BLaER1 treated with 17β-estradiol and CSF1 and Interleukin-3, amounts not matched to agents 10 nM and 100 nM (cell line): ENCODE measurements at regions not wholly inside any gene's neighbourhood (a gene's known extent, or its start where the extent isn't known, plus 50 kb on each side); places are given as distances from the start of the nearest gene placed in this dataset.

ENCODE experiments used
- H3K27ac ChIP-seq, 11 experiments: shearing (Covaris generic); formaldehyde crosslinking; 2 replicates each; pipeline ENCODE4 v1.8.1; 2022
- H3K27me3 ChIP-seq, 11 experiments: shearing (Covaris generic); formaldehyde crosslinking; 2 replicates each; pipeline ENCODE4 v1.8.1; 2022
- H3K36me3 ChIP-seq, 11 experiments: shearing (Covaris generic); formaldehyde crosslinking; 2 replicates each; pipeline ENCODE4 v1.8.1; 2022
- H3K4me1 ChIP-seq, 10 experiments: shearing (Covaris generic); formaldehyde crosslinking; 2 replicates each; pipeline ENCODE4 v1.8.1; 2022
- H3K4me2 ChIP-seq, 11 experiments: shearing (Covaris generic); formaldehyde crosslinking; 2 replicates each; pipeline ENCODE4 v1.8.1; 2022
- H3K4me3 ChIP-seq, 10 experiments: shearing (Covaris generic); formaldehyde crosslinking; 2 replicates each; pipeline ENCODE4 v1.8.1; 2022
- H3K9ac ChIP-seq, 11 experiments: shearing (Covaris generic); formaldehyde crosslinking; 2 replicates each; pipeline ENCODE4 v1.8.1; 2022
- H3K9me3 ChIP-seq, 11 experiments: shearing (Covaris generic); formaldehyde crosslinking; replicated peaks in 1 of 11; 2 replicates each; pipeline ENCODE4 v1.8.1; 2022
- H4K20me1 ChIP-seq, 11 experiments: shearing (Covaris generic); formaldehyde crosslinking; 2 replicates each; pipeline ENCODE4 v1.8.1; 2022
- Cebpa-rat ChIP-seq, 11 experiments: shearing (Covaris generic); IDR thresholded peaks; 2 replicates each; pipeline ENCODE4 v1.8.1; 2022

DNA sequence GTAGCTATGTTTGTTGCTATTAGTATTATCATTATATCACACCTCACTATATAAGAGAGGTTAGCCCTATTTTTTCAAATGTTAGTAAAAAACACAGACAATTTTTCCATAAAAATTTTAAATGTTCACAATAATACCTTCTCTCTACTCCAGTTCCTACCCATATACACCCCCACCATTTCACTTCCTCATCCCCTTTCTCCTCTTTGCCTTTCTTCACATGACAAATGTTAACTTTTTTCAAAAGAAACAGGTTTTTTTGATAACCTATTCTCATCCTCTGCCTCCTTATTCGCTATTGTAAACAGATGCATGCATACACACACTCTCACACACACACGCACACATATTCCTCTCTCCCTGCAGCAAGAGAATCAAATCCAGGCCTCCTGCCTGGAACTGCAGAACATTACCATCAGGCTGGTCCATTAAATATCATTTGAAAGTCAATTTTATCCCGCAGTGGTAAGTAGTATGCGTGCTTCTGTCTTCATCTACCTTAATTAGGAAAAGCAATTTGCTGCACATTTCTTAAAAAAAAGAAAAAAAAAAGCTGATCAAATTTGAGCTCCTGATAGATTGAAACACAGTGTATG lies 55.5 kb downstream of the MID1IP1 start:
- H3K9me3 ChIP-seq = peaks cover 0 to 4% (median 3%) of the 10 kb centered on the region in 11 experiments; a peak in 6 of 22 replicates
- TF ChIP-seq Cebpa-rat (IDR thresholded peaks at IDR 0.05) = no peak
- H3K4me3 ChIP-seq = no peak overlapping the region
- 0 out of 22 replicates have a peak overlapping the region, but pooled peaks of 2 of the 11 experiments have one; percentile 4 to 23 for H3K4me2 ChIP-seq
- H3K27ac ChIP-seq = no peak overlapping the region
- H3K27me3 ChIP-seq = no peaks in the 10 kb centered on the region
- H3K36me3 ChIP-seq = no peaks in the 10 kb centered on the region
- H4K20me1 ChIP-seq = no peaks in the 10 kb centered on the region
- H3K9ac ChIP-seq = no peak overlapping the region
- peaks cover 0 to 13% (median 0%) of the 10 kb centered on the region in 10 experiments; a peak in 4 of 20 replicates for H3K4me1 ChIP-seq

DNA sequence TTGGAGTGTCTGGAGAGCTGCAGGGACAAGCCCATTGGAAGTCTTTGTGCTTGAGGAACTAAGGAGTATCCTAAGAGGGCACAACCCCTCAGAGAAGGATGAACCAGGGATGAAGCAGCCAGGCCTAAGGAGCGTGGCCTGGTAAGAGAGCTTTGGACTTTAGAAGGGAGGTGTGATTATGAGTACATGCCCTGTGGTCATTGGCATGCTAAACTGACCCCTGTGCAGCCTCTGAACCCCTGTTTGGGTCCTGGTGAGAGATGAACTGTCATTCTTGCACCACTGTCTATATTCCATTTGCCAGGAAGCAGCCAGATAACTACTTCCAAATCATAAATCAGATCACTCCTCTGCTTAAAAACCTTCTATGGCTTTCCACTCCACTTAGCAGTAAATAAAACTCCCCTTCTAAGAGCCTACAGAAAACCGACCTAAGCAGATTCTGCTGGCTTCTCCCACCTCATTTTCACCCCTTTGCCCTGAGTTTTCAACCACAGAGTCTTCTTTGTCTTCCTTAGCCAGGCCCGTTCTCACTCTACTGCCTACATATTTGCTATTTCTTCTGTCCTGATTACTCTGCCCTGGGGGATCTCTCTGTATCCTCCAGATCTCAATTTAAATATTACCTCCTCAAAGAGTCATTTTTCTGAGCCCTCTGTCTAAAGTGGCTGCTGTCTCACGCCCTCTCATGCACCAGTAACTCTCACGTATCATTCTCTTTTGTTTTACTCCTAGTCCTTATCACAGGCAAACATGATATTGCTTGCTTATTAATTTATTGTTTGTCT lies 56.7 kb downstream of the MID1IP1 start:
- Histone ChIP-seq H3K9me3 (no peaks in the 10 kb centered on the region), H3K27ac (no peak overlapping the region)

DNA sequence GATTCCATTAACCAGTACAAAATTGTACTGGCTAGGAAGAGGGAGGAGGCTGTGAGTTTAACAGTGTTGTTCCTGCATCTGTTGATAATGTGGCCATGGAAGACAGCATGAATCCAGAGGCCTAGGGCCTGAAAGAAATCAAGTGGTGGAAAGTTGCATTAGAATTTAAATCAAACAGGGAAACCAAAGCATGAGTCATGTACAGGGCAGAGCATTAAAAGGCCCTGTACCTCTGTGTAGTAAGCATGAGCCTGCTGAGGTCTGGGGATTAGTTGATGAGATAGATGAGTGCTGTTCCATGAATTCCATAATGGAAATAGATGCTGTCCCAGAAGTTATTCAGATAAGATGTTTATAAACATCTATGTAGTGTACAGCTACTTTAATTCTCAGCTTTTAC lies 58.3 kb downstream of the MID1IP1 start:
- no peak overlapping the region for H3K27ac ChIP-seq
- no peak for TF ChIP-seq Cebpa-rat (IDR thresholded peaks at IDR 0.05)
- H3K9me3 ChIP-seq = no peaks in the 10 kb centered on the region
- no peak overlapping the region for H3K4me2 ChIP-seq
- no peaks in the 10 kb centered on the region for H4K20me1 ChIP-seq
- H3K27me3 ChIP-seq = no peaks in the 10 kb centered on the region
- no peak overlapping the region for H3K9ac ChIP-seq
- peaks cover 0 to 21% (median 1%) of the 10 kb centered on the region in 10 experiments; a peak in 5 of 20 replicates for H3K4me1 ChIP-seq
- no peak overlapping the region for H3K4me3 ChIP-seq
- no peaks in the 10 kb centered on the region for H3K36me3 ChIP-seq

More for the DNA sequence above, 56.7 kb downstream of the MID1IP1 start:
- Histone ChIP-seq H3K4me1 (peaks cover 0 to 19% (median 1%) of the 10 kb centered on the region in 10 experiments; a peak in 4 of 20 replicates), H4K20me1 (no peaks in the 10 kb centered on the region), H3K9ac (no peak overlapping the region), H3K27me3 (no peaks in the 10 kb centered on the region), H3K4me3 (no peak overlapping the region), H3K4me2 (peak overlapping the region in 3 of 11 experiments; percentile 2 to 34 (median 23); a peak in 3 of 22 replicates), H3K36me3 (no peaks in the 10 kb centered on the region)
- TF ChIP-seq Cebpa-rat (IDR thresholded peaks at IDR 0.05) = no peak

DNA sequence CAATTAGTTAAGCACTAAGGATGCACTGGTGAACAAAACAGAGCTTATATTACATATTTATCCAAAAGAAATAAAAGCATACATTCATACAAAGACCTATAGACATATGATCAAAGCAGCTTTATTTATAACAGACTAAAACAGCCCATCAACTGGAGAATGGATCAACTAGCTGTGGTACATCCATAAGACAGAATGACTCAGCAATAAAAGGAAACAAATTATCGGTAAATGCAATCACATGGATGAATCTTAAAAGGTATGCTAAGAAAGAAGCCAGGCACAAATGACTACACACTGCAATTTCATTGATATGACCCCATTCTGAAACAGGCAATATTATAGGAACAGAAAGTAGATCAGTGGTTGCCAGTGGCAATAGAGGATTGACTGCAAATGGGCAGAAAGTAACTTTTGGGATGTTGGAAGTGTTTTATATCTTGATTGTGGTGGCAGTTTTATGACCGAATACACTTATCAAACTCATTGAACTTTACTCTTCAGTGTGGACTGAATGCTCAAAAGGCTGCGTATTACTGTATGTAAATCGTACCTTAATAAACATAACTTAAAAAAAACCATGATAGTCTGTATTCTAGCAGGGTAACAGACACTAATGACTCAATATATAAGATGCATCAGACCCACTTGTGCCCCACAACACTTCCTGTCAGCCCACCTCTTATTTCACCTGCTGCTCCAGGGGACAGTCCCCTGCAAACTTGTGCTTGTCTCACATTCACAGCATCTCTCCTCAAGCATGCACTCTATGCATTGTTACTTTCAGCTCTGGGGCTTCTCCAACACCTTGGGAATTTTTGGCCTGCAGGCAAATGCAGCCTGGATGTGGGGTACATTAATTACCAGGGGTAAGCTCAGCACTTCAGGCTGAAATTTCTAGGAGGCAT lies 59.1 kb downstream of the MID1IP1 start:
- H3K9ac ChIP-seq = no peak overlapping the region
- H3K9me3 ChIP-seq = no peaks in the 10 kb centered on the region
- H4K20me1 ChIP-seq = no peaks in the 10 kb centered on the region
- no peak overlapping the region for H3K27ac ChIP-seq
- no peak overlapping the region for H3K4me2 ChIP-seq
- H3K4me1 ChIP-seq = peaks cover 0 to 21% (median 1%) of the 10 kb centered on the region in 10 experiments; a peak in 5 of 20 replicates
- no peak overlapping the region for H3K4me3 ChIP-seq
- H3K27me3 ChIP-seq = no peaks in the 10 kb centered on the region
- no peak for TF ChIP-seq Cebpa-rat (IDR thresholded peaks at IDR 0.05)
- H3K36me3 ChIP-seq = no peaks in the 10 kb centered on the region

GRCh38 chrX:38861489-38861888 lies 60.2 kb downstream of the MID1IP1 start:
- H3K9ac ChIP-seq = no peak overlapping the region
- H3K36me3 ChIP-seq = no peaks in the 10 kb centered on the region
- no peaks in the 10 kb centered on the region for H3K9me3 ChIP-seq
- no peak overlapping the region for H3K4me2 ChIP-seq
- no peak overlapping the region for H3K4me3 ChIP-seq
- no peaks in the 10 kb centered on the region for H3K27me3 ChIP-seq
- peaks cover 0 to 21% (median 1%) of the 10 kb centered on the region in 10 experiments; a peak in 5 of 20 replicates for H3K4me1 ChIP-seq
- no peaks in the 10 kb centered on the region for H4K20me1 ChIP-seq
- no peak overlapping the region for H3K27ac ChIP-seq
- no peak for TF ChIP-seq Cebpa-rat (IDR thresholded peaks at IDR 0.05)

DNA sequence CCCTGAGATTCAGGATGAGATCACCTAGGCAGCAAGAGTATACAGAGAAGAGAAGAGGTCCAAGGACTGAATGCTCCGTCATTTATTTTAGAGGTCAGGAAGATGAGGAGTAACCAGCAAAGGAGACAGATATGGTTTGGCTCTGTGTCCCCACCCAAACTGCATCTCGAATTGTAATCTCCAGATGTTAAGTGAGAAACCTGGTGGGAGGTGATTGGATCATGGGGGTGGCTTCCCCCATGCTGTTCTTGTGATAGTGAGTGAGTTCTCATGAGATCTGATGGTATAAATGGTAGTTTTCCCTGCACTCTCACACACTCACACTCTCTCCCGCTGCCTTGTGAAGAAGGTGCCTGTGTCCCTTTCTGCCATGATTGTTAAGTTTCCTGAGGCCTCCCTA lies 60.8 kb downstream of the MID1IP1 start:
- no peak for TF ChIP-seq Cebpa-rat (IDR thresholded peaks at IDR 0.05)

GRCh38 chrX:38864165-38864564 lies 62.9 kb downstream of the MID1IP1 start:
- Histone ChIP-seq H3K4me3 (no peak overlapping the region), H3K9ac (no peak overlapping the region), H3K4me1 (peaks cover 0 to 25% (median 13%) of the 10 kb centered on the region in 10 experiments; a peak in 14 of 20 replicates), H4K20me1 (no peaks in the 10 kb centered on the region), H3K27me3 (no peaks in the 10 kb centered on the region), H3K27ac (no peak overlapping the region), H3K9me3 (no peaks in the 10 kb centered on the region), H3K4me2 (peak overlapping the region in 2 of 11 experiments; percentile 1 to 26; a peak in 2 of 22 replicates), H3K36me3 (no peaks in the 10 kb centered on the region)
- no peak for TF ChIP-seq Cebpa-rat (IDR thresholded peaks at IDR 0.05)

More for the DNA sequence above, 60.8 kb downstream of the MID1IP1 start:
- Histone ChIP-seq H3K4me2 (no peak overlapping the region; a peak in 1 of 22 replicates), H3K36me3 (no peaks in the 10 kb centered on the region), H3K9ac (no peak overlapping the region), H4K20me1 (no peaks in the 10 kb centered on the region), H3K27me3 (no peaks in the 10 kb centered on the region), H3K9me3 (no peaks in the 10 kb centered on the region), H3K4me1 (peaks cover 0 to 18% (median 2%) of the 10 kb centered on the region in 10 experiments; a peak in 5 of 20 replicates), H3K27ac (no peak overlapping the region), H3K4me3 (no peak overlapping the region)

- no peak for TF ChIP-seq Cebpa-rat (IDR thresholded peaks at IDR 0.05)
- H3K27ac ChIP-seq = peak overlapping the region in 10 of 11 experiments; percentile 28 to 91 (median 58); a peak in 16 of 22 replicates
- H3K4me2 ChIP-seq = peak overlapping the region in 8 of 11 experiments; percentile 45 to 79 (median 70); a peak in 15 of 22 replicates
- H3K9me3 ChIP-seq = peaks cover 0 to 4% (median 0%) of the 10 kb centered on the region in 11 experiments; a peak in 1 of 22 replicates
- no peaks in the 10 kb centered on the region for H4K20me1 ChIP-seq
- H3K9ac ChIP-seq = peak overlapping the region in 4 of 11 experiments; percentile 54 to 69 (median 59); a peak in 7 of 22 replicates
- no peaks in the 10 kb centered on the region for H3K36me3 ChIP-seq
- no peak overlapping the region for H3K4me3 ChIP-seq
- no peaks in the 10 kb centered on the region for H3K27me3 ChIP-seq
- peaks cover 0 to 42% (median 30%) of the 10 kb centered on the region in 10 experiments; a peak in 17 of 20 replicates for H3K4me1 ChIP-seq
Observed at GRCh38 chrX:38868321-38868720, 67.1 kb downstream of the MID1IP1 start.
